ENCODE measurements at regions not wholly inside any gene's neighbourhood (a gene's known extent, or its start where the extent isn't known, plus 50 kb on each side); places are given as distances from the start of the nearest gene placed in this dataset.

- DNase-seq, result no peak
- POLR2A ChIA-PET, result no interaction called here
- Mint-ChIP-seq H3K36me3 (ENCODE audit: low read depth) (no peaks in the 10 kb centered on the region), H3K4me1 (no peaks in the 10 kb centered on the region), H3K4me3 (no peak overlapping the region), H3K27ac (no peak overlapping the region), H3K9me3 (no peaks in the 10 kb centered on the region), H3K27me3 (peaks cover 4% of the 10 kb centered on the region)
- TF ChIP-seq, protein P1, sequence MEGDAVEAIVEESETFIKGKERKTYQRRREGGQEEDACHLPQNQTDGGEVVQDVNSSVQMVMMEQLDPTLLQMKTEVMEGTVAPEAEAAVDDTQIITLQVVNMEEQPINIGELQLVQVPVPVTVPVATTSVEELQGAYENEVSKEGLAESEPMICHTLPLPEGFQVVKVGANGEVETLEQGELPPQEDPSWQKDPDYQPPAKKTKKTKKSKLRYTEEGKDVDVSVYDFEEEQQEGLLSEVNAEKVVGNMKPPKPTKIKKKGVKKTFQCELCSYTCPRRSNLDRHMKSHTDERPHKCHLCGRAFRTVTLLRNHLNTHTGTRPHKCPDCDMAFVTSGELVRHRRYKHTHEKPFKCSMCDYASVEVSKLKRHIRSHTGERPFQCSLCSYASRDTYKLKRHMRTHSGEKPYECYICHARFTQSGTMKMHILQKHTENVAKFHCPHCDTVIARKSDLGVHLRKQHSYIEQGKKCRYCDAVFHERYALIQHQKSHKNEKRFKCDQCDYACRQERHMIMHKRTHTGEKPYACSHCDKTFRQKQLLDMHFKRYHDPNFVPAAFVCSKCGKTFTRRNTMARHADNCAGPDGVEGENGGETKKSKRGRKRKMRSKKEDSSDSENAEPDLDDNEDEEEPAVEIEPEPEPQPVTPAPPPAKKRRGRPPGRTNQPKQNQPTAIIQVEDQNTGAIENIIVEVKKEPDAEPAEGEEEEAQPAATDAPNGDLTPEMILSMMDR (IDR thresholded peaks at IDR 0.05), result no peak
- no peak for ATAC-seq (ENCODE audit: low read depth)
- CTCF ChIA-PET, result no interaction called here
- intact Hi-C loops (cut with micrococcal nuclease), result no loop called here
Measured at GRCh38 chr4:82145850-82146249, 227.9 kb downstream of the HNRNPD start.

- H3K4me3 Mint-ChIP-seq, result no peak overlapping the region
- DNase-seq (no peak), ATAC-seq (ENCODE audit: low read depth) (no peak)
- no peaks in the 10 kb centered on the region for H3K36me3 Mint-ChIP-seq (ENCODE audit: low read depth)
- no peaks in the 10 kb centered on the region for H3K9me3 Mint-ChIP-seq
- intact Hi-C loops (cut with micrococcal nuclease), result no loop called here
- H3K27ac Mint-ChIP-seq, result no peak overlapping the region
- H3K27me3 Mint-ChIP-seq, result peaks cover 2% of the 10 kb centered on the region
- POLR2A ChIA-PET, result interaction anchor here (0.7 kb wide), 1 partner anchor 234 kb away, joined by 3 read pairs; no protein-coding TSS in a partner anchor
- peaks cover 10% of the 10 kb centered on the region for H3K4me1 Mint-ChIP-seq
- CTCF ChIA-PET, result no interaction called here
- TF ChIP-seq, protein P1 (IDR thresholded peaks at IDR 0.05), result no peak
Measured at GRCh38 chr4:82140422-82140821, 233.4 kb downstream of the HNRNPD start.

DNA sequence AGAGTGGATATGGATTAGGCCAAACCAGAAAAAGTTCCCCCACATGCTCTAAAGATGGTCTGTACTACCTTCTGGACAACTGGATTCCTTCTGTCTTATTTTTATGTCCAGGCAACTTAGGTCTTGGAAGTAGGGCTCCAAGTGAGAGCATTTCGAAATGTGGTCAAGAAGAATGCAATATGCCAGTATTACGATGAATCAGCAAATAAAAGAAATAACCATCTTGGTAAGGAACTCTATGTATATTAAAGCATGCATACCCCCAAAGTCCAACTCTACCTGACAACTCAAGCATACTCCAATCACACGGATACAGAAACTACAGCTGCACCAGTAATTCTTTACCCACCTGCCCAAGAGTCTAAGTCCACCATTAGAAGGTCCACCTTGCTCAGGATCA lies 234.5 kb downstream of the HNRNPD start:
- no peak overlapping the region for H3K4me3 Mint-ChIP-seq
- H3K4me1 Mint-ChIP-seq, result peaks cover 10% of the 10 kb centered on the region
- peaks cover 2% of the 10 kb centered on the region for H3K27me3 Mint-ChIP-seq
- CTCF ChIA-PET, result no interaction called here
- H3K36me3 Mint-ChIP-seq (ENCODE audit: low read depth), result no peaks in the 10 kb centered on the region
- no peaks in the 10 kb centered on the region for H3K9me3 Mint-ChIP-seq
- DNase-seq (no peak), ATAC-seq (ENCODE audit: low read depth) (no peak)
- intact Hi-C loops (cut with micrococcal nuclease), result no loop called here
- TF ChIP-seq, protein P1 (IDR thresholded peaks at IDR 0.05), result no peak
- H3K27ac Mint-ChIP-seq, result no peak overlapping the region
- POLR2A ChIA-PET, result no interaction called here

- Mint-ChIP-seq H3K4me3 (no peak overlapping the region), H3K9me3 (no peaks in the 10 kb centered on the region), H3K36me3 (ENCODE audit: low read depth) (no peaks in the 10 kb centered on the region), H3K27ac (no peak overlapping the region), H3K4me1 (peaks cover 10% of the 10 kb centered on the region), H3K27me3 (peaks cover 1% of the 10 kb centered on the region)
- intact Hi-C loops (cut with micrococcal nuclease), result no loop called here
- no peak for DNase-seq
- CTCF ChIA-PET, result no interaction called here
- TF ChIP-seq, protein P1 (IDR thresholded peaks at IDR 0.05), result no peak
- ATAC-seq (ENCODE audit: low read depth), result no peak
- POLR2A ChIA-PET, result no interaction called here
Measured at GRCh38 chr4:82138374-82138773, 235.4 kb downstream of the HNRNPD start.

DNA sequence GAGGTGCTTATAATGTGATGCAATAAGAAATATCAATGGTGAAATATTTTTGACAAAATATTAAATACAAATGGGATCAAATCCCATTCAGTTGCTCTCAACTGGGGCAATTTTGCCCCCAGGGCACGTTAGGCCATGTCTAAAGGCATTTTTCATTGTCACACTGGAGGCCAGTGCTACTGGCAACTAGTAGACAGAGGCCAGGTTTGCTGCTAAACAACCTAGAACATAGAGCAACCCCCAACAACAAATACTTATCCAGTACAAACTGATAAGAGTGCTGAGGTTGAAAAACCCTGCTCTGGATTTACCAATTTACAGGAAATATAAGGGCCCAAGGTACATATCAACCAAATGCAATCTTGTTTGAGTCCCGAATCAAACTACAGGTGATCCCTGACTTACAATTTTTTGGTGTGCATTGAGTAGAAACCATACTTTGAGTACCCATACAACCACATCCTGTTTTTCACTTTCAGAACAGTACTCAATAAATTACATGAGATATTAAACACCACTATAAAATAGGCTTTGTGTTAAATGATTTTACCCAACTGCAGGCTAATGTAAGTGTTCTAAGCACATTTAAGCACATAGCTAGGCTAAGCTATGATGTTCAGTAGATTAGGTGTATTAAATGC lies 237.5 kb downstream of the HNRNPD start:
- no peaks in the 10 kb centered on the region for H3K36me3 Mint-ChIP-seq (ENCODE audit: low read depth)
- H3K4me3 Mint-ChIP-seq, result no peak overlapping the region
- POLR2A ChIA-PET, result no interaction called here
- H3K4me1 Mint-ChIP-seq, result peaks cover 10% of the 10 kb centered on the region
- intact Hi-C loops (cut with micrococcal nuclease), result no loop called here
- TF ChIP-seq, protein P1 (IDR thresholded peaks at IDR 0.05), result no peak
- H3K27me3 Mint-ChIP-seq, result no peaks in the 10 kb centered on the region
- no peak for ATAC-seq (ENCODE audit: low read depth)
- CTCF ChIA-PET, result no interaction called here
- no peaks in the 10 kb centered on the region for H3K9me3 Mint-ChIP-seq
- no peak for DNase-seq
- no peak overlapping the region for H3K27ac Mint-ChIP-seq
